Fibroblast of mammary gland (primary cell): ENCODE measurements at regions not wholly inside any gene's neighbourhood (a gene's known extent, or its start where the extent isn't known, plus 50 kb on each side); places are given as distances from the start of the nearest gene placed in this dataset.
"Not testable (repeated sequence)": the region's sequence is repeated elsewhere in the genome, so short reads cannot be mapped to it uniquely, and the experiment has no call there.

ENCODE experiments used
- DNase-seq: peaks from one replicate; pipeline ENCODE4 v3.0.0-alpha.2; 2010; ENCODE audit warnings: low read depth
- H3K4me3 ChIP-seq: 2 replicates; pipeline ENCODE4 v1.5.1; 2011; ENCODE audit warnings: low read depth, mild to moderate bottlenecking, low read length, moderate library complexity; ENCODE audit not compliant: control insufficient read depth
- TF ChIP-seq, protein P1 (sequence below): conservative IDR thresholded peaks from 2 replicates; pipeline ENCODE4 v1.5.1; 2011; ENCODE audit warnings: low read depth, low read length, inconsistent platforms; ENCODE audit not compliant: control insufficient read depth, insufficient read depth

DNA sequence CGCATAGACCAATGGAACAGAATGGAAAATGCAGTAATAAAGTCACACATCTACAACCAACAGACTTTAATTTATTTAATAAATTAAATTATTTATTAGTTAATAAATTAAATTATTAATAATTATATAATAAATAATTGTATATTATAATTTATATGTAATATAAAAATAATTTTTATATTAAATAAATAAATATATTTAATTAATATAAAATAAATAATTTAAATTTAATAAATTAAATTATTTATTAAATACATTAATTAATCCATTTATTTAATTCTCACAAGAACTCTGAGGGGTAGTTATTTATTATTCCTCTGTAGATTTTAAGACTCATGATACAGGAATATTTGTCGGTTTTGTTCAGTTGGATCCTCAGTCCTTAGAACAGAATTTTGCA lies 176.1 kb upstream of the ADAMTS19 start:
- no peak for DNase-seq
- TF ChIP-seq, protein P1, sequence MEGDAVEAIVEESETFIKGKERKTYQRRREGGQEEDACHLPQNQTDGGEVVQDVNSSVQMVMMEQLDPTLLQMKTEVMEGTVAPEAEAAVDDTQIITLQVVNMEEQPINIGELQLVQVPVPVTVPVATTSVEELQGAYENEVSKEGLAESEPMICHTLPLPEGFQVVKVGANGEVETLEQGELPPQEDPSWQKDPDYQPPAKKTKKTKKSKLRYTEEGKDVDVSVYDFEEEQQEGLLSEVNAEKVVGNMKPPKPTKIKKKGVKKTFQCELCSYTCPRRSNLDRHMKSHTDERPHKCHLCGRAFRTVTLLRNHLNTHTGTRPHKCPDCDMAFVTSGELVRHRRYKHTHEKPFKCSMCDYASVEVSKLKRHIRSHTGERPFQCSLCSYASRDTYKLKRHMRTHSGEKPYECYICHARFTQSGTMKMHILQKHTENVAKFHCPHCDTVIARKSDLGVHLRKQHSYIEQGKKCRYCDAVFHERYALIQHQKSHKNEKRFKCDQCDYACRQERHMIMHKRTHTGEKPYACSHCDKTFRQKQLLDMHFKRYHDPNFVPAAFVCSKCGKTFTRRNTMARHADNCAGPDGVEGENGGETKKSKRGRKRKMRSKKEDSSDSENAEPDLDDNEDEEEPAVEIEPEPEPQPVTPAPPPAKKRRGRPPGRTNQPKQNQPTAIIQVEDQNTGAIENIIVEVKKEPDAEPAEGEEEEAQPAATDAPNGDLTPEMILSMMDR, result no peak
- no peak overlapping the region for H3K4me3 ChIP-seq

DNA sequence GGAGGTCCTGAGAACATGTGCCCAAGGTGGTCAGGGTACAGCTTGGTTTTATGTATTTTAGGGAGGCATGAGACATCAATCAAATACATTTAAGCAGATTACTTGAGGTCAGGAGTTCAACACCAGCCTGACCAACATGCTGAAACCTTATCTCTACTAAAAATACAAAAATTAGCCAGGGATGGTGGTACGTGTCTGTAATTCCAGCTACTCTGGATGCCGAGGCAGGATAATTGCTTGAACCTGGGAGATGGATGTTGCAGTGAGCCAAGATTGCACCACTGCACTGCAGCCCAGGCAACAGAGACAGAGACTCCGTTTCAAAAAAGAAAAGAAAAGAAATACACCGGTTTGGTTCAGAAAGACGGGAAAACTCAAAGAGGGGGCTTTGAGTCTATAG lies 165.9 kb upstream of the ADAMTS19 start:
- H3K4me3 ChIP-seq, DNase-seq: not testable (repeated sequence)

DNA sequence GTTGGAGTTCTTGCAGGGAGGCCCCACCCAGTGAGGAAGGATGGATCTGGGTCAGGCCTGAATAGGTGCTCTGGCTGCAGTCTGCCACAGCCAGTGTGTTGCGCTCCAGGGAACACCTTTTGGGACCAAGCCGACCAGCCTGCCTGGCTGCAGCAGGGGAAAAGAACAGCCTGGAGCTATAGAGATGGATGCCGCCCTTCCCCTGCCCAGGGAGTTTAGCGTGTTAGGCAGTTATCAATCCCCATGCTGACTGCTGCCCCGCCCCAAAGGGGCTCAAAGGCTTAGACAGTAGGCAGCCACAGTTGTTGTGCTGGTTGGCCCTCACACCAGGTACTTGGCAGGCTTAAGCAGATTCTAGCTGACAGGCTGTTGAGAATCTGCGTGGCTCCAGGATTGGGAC lies 153.4 kb upstream of the ADAMTS19 start:
- TF ChIP-seq, protein P1, result no peak
- no peak overlapping the region for H3K4me3 ChIP-seq
- DNase-seq, result no peak

DNA sequence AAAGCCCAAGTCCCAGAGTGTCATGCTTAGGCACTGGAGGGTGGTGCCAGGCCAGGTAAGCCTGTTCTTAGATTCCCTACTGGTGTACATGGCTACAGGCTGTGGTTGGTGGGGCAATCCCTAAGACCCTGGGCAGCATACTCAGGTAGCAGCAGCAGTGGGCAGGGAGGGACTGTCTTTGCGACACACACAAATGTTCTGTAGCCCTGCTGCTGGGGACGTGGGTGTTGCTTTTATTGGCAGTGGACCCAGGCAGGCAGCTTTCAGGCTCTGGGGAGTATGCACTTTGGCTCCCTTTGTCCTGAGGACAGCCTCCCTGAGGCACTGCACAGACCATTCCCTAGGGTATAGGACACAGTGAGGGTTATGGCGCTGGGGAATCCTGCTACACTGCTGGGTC lies 137.1 kb upstream of the ADAMTS19 start:
- DNase-seq, result no peak
- H3K4me3 ChIP-seq, result no peak overlapping the region
- TF ChIP-seq, protein P1, result no peak

DNA sequence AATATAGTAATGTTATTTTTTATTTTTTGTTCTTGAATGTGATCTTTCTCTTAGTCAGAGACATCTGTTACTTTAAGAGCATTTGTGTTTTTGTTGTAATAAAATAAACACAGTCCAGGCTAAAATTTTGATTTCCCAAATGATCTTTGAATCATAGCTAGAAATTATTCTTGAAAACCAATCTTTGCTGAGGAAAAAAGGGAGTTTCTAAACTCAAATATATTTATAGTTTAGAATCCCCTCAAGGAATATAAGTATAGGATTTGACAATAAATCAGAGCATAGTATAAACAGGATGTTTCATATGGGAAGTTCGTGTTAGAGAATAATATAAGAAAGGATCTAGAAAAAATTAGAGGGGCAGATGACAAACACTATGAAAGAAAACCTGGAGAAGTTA lies 118.8 kb upstream of the ADAMTS19 start:
- TF ChIP-seq, protein P1, result no peak
- no peak for DNase-seq
- no peak overlapping the region for H3K4me3 ChIP-seq

DNA sequence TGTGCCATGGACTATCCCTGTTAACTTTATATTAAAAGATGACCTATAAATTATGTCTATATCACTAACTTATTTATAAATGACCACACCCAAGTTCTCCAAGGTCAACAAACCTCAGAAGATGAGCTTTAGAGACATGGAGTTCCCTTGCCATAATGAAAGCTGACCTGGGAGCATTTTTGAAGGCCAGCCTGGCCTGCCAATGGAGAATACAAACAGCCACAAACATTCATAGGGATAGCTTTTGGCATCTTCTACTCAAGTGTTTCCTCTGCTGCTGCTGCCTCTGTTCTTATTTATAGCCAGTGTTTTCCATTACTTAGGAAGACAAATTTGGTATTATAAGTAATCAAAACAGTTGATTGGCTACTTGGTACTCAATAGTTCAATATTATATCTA lies 117.3 kb upstream of the ADAMTS19 start:
- no peak for DNase-seq
- TF ChIP-seq, protein P1, result no peak
- no peak overlapping the region for H3K4me3 ChIP-seq

DNA sequence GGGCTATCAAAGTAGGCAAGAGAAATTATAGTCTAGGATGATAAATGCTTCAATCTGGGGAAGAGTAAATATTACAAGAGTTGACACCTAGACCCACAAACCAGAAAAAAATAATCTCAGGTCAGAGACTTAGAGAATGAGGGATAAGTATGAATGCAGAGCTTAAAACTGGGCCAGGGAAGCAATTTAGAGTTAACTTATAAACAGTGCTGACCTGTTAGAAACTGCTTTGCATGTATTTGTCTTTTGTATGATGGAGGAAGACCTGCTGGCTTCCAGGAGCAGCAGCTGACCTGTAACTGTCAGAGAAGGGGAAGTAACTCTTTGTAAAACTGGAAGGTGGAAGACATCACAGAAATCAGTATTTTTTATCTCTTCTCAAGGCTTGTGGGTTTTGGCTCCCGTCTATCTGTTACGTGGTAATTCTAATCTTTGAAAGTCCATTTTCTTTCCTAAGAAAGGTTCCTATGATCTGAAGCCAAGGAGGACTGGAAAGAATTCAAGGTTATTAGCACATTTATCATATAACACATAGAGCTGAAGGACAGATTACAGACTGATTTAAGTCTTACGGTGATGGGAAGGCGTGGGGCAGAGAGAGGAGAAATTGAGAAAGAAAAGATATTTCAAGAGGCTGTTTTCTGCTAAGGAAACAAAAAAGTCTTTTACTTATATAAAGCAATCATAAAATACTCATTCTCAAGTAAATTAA lies 114.7 kb upstream of the ADAMTS19 start:
- DNase-seq, result no peak
- H3K4me3 ChIP-seq, result no peak overlapping the region

More for the DNA sequence above, 114.7 kb upstream of the ADAMTS19 start:
- TF ChIP-seq, protein P1, result no peak
